HEK293 (cell line): ENCODE measurements at regions not wholly inside any gene's neighbourhood (a gene's known extent, or its start where the extent isn't known, plus 50 kb on each side); places are given as distances from the start of the nearest gene placed in this dataset.

ENCODE experiments used
- CTCF ChIA-PET: fragments of 350-600 bp; formaldehyde crosslinking; extraction: SDS; loops from one replicate; lab custom pipeline; 2021; ENCODE audit warnings: antibody characterized with exemption; lab: Yijun Ruan, JAX
- POLR2A ChIA-PET: fragments of 300-600 bp; formaldehyde crosslinking; extraction: SDS; loops from one replicate; lab custom pipeline; 2020; ENCODE audit warnings: antibody characterized with exemption, inconsistent platforms; lab: Yijun Ruan, JAX
- H3K27ac ChIP-seq: fragments of 200-500 bp; sonication (Bioruptor generic); 2 replicates; pipeline ENCODE4 v1.5.1; 2014; ENCODE audit warnings: low read depth, low read length, control low read depth, inconsistent platforms; ENCODE audit errors: extremely low read depth
- H3K36me3 ChIP-seq, 2 experiments: fragments of 200-500 bp in 1 of 2; sonication (Bioruptor generic) in 1 of 2; 1 replicate in 1 of 2; 2 replicates in 1 of 2; pipeline ENCODE4 v1.5.1; 2014 to 2017; ENCODE audit warnings: inconsistent platforms in 2 of 2, low read length in 2 of 2; ENCODE audit not compliant: control insufficient read depth in 2 of 2, insufficient read depth in 1 of 2
- H3K4me1 ChIP-seq: fragments of 200-500 bp; sonication (Bioruptor generic); 2 replicates; pipeline ENCODE4 v1.5.1; 2014; ENCODE audit warnings: mild to moderate bottlenecking, low read length, inconsistent platforms; ENCODE audit not compliant: control insufficient read depth, insufficient read depth
- H3K4me3 ChIP-seq: 2 replicates; pipeline ENCODE4 v1.5.1; 2011; ENCODE audit warnings: low read depth, mild to moderate bottlenecking, control low read depth, low read length, moderate library complexity
- H3K9me3 ChIP-seq: fragments of 200-500 bp; sonication (Bioruptor generic); 2 replicates; pipeline ENCODE4 v1.5.1; 2014; ENCODE audit warnings: low read depth, low read length, inconsistent platforms; ENCODE audit not compliant: control insufficient read depth, insufficient read depth
- HOXD13 ChIP-seq: sonication (generic); formaldehyde crosslinking; IDR thresholded peaks from 2 replicates; pipeline ENCODE4 v1.8.0; 2022; ENCODE audit warnings: missing genetic modification reagents, borderline replicate concordance
- KLF1 ChIP-seq: fragments of 450-650 bp; formaldehyde crosslinking; IDR thresholded peaks from 2 replicates; pipeline ENCODE4 v1.5.1; 2016; ENCODE audit warnings: missing biosample characterization, missing genetic modification characterization
- MEIS1 ChIP-seq: sonication (generic); formaldehyde crosslinking; IDR thresholded peaks from 2 replicates; pipeline ENCODE4 v1.8.1; 2022; ENCODE audit warnings: missing genetic modification reagents, mild to moderate bottlenecking, borderline replicate concordance
- REPIN1 ChIP-seq: fragments of 450-650 bp; formaldehyde crosslinking; IDR thresholded peaks from 2 replicates; pipeline ENCODE4 v1.5.1; 2017; ENCODE audit warnings: missing biosample characterization, missing genetic modification characterization, low read depth
- SP2 ChIP-seq: fragments of 450-650 bp; formaldehyde crosslinking; IDR thresholded peaks from 2 replicates; pipeline ENCODE4 v1.5.1; 2016; ENCODE audit warnings: missing biosample characterization, missing genetic modification characterization
- SP7 ChIP-seq: fragments of 450-650 bp; formaldehyde crosslinking; IDR thresholded peaks from 2 replicates; pipeline ENCODE4 v1.5.1; 2016; ENCODE audit warnings: missing biosample characterization, missing genetic modification characterization
- ZNF121 ChIP-seq: fragments of 450-650 bp; formaldehyde crosslinking; IDR thresholded peaks from 2 replicates; pipeline ENCODE4 v1.5.1; 2016; ENCODE audit warnings: missing biosample characterization, missing genetic modification characterization
- ZNF24 ChIP-seq: fragments of 450-650 bp; formaldehyde crosslinking; IDR thresholded peaks from 2 replicates; pipeline ENCODE4 v1.5.1; 2016; ENCODE audit warnings: missing biosample characterization, missing genetic modification characterization
- ZNF366 ChIP-seq: fragments of 450-650 bp; formaldehyde crosslinking; conservative IDR thresholded peaks from 2 replicates; pipeline ENCODE4 v1.5.1; 2016; ENCODE audit warnings: missing biosample characterization, missing genetic modification characterization
- ZNF37A ChIP-seq: fragments of 450-650 bp; IDR thresholded peaks from 2 replicates; pipeline ENCODE4 v1.5.1; 2018; ENCODE audit warnings: missing biosample characterization, missing genetic modification characterization
- ZNF501 ChIP-seq: fragments of 450-650 bp; formaldehyde crosslinking; IDR thresholded peaks from 2 replicates; pipeline ENCODE4 v1.5.1; 2016; ENCODE audit warnings: missing biosample characterization, missing genetic modification characterization
- ZNF510 ChIP-seq: fragments of 450-650 bp; formaldehyde crosslinking; IDR thresholded peaks from 2 replicates; pipeline ENCODE4 v1.5.1; 2018; ENCODE audit warnings: mild to moderate bottlenecking, missing genetic modification characterization, missing biosample characterization; ENCODE audit not compliant: insufficient replicate concordance
- ZNF560 ChIP-seq: fragments of 450-650 bp; formaldehyde crosslinking; IDR thresholded peaks from 2 replicates; pipeline ENCODE4 v1.5.1; 2017; ENCODE audit warnings: missing biosample characterization, missing genetic modification characterization, borderline replicate concordance
- ZNF571 ChIP-seq: fragments of 450-650 bp; formaldehyde crosslinking; IDR thresholded peaks from 2 replicates; pipeline ENCODE4 v1.5.0; 2017; ENCODE audit warnings: missing biosample characterization, missing genetic modification characterization
- ZNF677 ChIP-seq: fragments of 450-650 bp; IDR thresholded peaks from 2 replicates; pipeline ENCODE4 v1.5.0; 2018; ENCODE audit warnings: missing biosample characterization, mild to moderate bottlenecking, missing genetic modification characterization, moderate library complexity
- ZNF777 ChIP-seq: fragments of 450-650 bp; formaldehyde crosslinking; IDR thresholded peaks from 2 replicates; pipeline ENCODE4 v1.5.1; 2017; ENCODE audit warnings: missing biosample characterization, missing genetic modification characterization, borderline replicate concordance
- TF ChIP-seq, protein P1 (sequence below): fragments of 450-650 bp; formaldehyde crosslinking; IDR thresholded peaks from 2 replicates; pipeline ENCODE4 v1.5.1; 2016; ENCODE audit warnings: missing biosample characterization, missing genetic modification characterization
- TF ChIP-seq, protein P2 (sequence below): fragments of 450-650 bp; IDR thresholded peaks from 2 replicates; pipeline ENCODE4 v1.5.1; 2018; ENCODE audit warnings: missing biosample characterization, missing genetic modification characterization
- TF ChIP-seq, protein P3 (sequence below): fragments of 450-650 bp; formaldehyde crosslinking; IDR thresholded peaks from 2 replicates; pipeline ENCODE4 v1.5.1; 2016; ENCODE audit warnings: missing biosample characterization, missing genetic modification characterization
- TF ChIP-seq, protein P4 (sequence below): fragments of 450-650 bp; formaldehyde crosslinking; conservative IDR thresholded peaks from 2 replicates; pipeline ENCODE4 v1.5.1; 2016; ENCODE audit warnings: low read depth, missing biosample characterization, missing genetic modification characterization

DNA sequence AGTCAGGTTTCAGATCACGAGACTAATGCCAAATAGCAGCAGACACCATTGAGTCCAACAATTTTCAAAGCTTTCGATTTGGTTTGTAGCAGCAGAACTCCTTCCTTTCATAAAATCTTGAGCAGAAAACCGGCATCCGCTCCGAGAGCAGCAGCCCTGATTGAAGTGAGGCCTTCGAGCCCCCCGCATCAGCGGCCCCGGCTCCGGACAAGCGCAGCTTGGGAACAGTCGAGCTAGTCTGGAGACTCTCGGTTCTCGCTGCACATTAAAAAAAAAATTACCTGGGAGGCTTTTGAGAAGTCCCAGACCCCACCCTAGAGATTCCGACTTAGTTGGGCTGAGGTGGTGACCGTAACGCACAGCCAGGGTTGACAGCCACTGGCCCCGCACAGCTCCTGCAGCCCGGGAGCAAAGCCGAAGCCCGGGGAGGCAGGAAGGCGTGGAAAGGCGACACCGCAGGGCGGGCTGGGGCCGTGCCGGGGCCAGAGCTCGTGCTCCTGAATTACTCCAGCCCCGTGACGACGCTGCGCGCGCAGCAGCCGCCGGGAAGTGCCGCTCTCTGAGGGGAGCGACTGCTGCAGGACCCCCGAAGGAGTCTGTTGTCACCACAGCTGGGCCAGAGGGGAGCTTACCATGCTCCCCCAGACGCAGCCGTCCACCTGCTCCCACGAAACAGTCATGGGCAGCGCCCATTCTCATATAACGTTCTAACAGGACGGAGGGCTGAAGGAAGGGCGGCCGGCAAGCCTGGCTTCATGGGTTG, 57.8 kb downstream of the SPATA19 start:
- Histone ChIP-seq H3K27ac (no peak overlapping the region), H3K4me1 (no peaks in the 10 kb centered on the region), H3K4me3 (no peak overlapping the region), H3K9me3 (no peaks in the 10 kb centered on the region), H3K36me3 (no peaks in the 10 kb centered on the region)
- TF ChIP-seq REPIN1 (tag by site-specific recombination) (no peak), ZNF571 (tag by site-specific recombination) (no peak)
- TF ChIP-seq, protein P1, sequence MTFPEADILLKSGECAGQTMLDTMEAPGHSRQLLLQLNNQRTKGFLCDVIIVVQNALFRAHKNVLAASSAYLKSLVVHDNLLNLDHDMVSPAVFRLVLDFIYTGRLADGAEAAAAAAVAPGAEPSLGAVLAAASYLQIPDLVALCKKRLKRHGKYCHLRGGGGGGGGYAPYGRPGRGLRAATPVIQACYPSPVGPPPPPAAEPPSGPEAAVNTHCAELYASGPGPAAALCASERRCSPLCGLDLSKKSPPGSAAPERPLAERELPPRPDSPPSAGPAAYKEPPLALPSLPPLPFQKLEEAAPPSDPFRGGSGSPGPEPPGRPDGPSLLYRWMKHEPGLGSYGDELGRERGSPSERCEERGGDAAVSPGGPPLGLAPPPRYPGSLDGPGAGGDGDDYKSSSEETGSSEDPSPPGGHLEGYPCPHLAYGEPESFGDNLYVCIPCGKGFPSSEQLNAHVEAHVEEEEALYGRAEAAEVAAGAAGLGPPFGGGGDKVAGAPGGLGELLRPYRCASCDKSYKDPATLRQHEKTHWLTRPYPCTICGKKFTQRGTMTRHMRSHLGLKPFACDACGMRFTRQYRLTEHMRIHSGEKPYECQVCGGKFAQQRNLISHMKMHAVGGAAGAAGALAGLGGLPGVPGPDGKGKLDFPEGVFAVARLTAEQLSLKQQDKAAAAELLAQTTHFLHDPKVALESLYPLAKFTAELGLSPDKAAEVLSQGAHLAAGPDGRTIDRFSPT, result no peak
- ChIA-PET POLR2A (no interaction called here), CTCF (interaction anchor here (0.6 to 1.3 kb wide), 3 partner anchors 21 to 649 kb away, joined by 3 to 4 read pairs (median 4); no protein-coding TSS in a partner anchor)

DNA sequence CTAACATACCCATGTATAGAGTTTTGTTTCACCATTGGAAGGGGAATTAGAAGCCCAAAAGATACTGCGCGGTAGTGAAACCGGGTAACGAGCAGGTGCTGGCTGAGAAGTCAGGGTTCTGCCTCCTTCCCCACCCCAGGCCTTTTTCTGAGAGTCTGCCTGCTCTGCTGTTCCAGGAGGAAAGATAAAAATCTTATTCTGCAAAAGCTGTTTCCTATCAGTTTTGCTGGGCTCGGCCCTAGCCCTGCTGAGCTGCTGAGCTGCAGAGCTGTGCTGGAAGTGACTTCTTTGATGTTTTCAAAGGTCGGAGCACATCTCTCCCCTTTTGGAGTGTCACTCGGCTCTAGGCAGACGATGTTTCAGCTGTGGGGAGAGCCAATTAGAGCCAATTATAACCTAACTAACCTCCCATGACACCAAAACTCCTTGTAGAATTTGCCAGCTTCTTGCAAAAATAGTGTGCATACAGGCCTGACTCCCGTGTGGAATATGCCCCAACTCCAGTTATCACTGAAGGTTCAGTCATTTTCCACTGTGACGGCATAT, 59.4 kb downstream of the SPATA19 start:
- no peak overlapping the region for H3K4me3 ChIP-seq
- POLR2A ChIA-PET, result no interaction called here
- H3K36me3 ChIP-seq, result no peaks in the 10 kb centered on the region
- CTCF ChIA-PET, result interaction anchor here (0.6 kb wide), 1 partner anchor 16 kb away, joined by 3 read pairs; no protein-coding TSS in a partner anchor
- TF ChIP-seq ZNF24 (tag by site-specific recombination), result no peak
- TF ChIP-seq ZNF37A, result no peak
- no peak for TF ChIP-seq ZNF510 (tag by site-specific recombination)
- TF ChIP-seq, protein P2, sequence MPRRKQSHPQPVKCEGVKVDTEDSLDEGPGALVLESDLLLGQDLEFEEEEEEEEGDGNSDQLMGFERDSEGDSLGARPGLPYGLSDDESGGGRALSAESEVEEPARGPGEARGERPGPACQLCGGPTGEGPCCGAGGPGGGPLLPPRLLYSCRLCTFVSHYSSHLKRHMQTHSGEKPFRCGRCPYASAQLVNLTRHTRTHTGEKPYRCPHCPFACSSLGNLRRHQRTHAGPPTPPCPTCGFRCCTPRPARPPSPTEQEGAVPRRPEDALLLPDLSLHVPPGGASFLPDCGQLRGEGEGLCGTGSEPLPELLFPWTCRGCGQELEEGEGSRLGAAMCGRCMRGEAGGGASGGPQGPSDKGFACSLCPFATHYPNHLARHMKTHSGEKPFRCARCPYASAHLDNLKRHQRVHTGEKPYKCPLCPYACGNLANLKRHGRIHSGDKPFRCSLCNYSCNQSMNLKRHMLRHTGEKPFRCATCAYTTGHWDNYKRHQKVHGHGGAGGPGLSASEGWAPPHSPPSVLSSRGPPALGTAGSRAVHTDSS (tag by site-specific recombination), result no peak
- no peak for TF ChIP-seq ZNF677 (tag by site-specific recombination)
- TF ChIP-seq, protein P3, sequence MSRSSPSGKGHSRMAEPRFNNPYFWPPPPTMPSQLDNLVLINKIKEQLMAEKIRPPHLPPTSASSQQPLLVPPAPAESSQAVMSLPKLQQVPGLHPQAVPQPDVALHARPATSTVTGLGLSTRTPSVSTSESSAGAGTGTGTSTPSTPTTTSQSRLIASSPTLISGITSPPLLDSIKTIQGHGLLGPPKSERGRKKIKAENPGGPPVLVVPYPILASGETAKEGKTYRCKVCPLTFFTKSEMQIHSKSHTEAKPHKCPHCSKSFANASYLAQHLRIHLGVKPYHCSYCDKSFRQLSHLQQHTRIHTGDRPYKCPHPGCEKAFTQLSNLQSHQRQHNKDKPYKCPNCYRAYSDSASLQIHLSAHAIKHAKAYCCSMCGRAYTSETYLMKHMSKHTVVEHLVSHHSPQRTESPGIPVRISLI (tag by site-specific recombination), result no peak
- TF ChIP-seq ZNF121, result no peak
- TF ChIP-seq HOXD13 (CRISPR knock-in tag), result no peak
- TF ChIP-seq, protein P4, sequence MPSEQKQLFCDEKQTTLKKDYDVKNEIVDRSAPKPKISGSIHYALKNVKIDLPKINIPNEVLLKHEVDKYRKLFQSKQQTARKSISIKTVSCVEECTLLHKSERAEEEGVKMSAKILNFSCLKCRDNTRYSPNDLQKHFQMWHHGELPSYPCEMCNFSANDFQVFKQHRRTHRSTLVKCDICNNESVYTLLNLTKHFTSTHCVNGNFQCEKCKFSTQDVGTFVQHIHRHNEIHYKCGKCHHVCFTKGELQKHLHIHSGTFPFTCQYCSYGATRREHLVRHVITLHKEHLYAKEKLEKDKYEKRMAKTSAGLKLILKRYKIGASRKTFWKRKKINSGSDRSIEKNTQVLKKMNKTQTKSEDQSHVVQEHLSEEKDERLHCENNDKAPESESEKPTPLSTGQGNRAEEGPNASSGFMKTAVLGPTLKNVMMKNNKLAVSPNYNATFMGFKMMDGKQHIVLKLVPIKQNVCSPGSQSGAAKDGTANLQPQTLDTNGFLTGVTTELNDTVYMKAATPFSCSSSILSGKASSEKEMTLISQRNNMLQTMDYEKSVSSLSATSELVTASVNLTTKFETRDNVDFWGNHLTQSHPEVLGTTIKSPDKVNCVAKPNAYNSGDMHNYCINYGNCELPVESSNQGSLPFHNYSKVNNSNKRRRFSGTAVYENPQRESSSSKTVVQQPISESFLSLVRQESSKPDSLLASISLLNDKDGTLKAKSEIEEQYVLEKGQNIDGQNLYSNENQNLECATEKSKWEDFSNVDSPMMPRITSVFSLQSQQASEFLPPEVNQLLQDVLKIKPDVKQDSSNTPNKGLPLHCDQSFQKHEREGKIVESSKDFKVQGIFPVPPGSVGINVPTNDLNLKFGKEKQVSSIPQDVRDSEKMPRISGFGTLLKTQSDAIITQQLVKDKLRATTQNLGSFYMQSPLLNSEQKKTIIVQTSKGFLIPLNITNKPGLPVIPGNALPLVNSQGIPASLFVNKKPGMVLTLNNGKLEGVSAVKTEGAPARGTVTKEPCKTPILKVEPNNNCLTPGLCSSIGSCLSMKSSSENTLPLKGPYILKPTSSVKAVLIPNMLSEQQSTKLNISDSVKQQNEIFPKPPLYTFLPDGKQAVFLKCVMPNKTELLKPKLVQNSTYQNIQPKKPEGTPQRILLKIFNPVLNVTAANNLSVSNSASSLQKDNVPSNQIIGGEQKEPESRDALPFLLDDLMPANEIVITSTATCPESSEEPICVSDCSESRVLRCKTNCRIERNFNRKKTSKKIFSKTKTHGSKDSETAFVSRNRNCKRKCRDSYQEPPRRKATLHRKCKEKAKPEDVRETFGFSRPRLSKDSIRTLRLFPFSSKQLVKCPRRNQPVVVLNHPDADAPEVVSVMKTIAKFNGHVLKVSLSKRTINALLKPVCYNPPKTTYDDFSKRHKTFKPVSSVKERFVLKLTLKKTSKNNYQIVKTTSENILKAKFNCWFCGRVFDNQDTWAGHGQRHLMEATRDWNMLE, result no peak
- TF ChIP-seq SP2 (tag by site-specific recombination), result no peak
- TF ChIP-seq MEIS1, result no peak
- TF ChIP-seq ZNF501 (tag by site-specific recombination), result no peak
- no peak for TF ChIP-seq ZNF366 (tag by site-specific recombination)
- no peak for TF ChIP-seq KLF1 (tag by site-specific recombination)
- no peak for TF ChIP-seq ZNF777 (tag by site-specific recombination)
- TF ChIP-seq SP7 (tag by site-specific recombination), result no peak
- TF ChIP-seq REPIN1 (tag by site-specific recombination), result no peak
- no peak for TF ChIP-seq ZNF560 (tag by site-specific recombination)
- no peak overlapping the region for H3K27ac ChIP-seq
- no peaks in the 10 kb centered on the region for H3K4me1 ChIP-seq
- H3K9me3 ChIP-seq, result no peaks in the 10 kb centered on the region
